GM12891 (cell line): ENCODE measurements at regions not wholly inside any gene's neighbourhood (a gene's known extent, or its start where the extent isn't known, plus 50 kb on each side); places are given as distances from the start of the nearest gene placed in this dataset.

Source experiments
- DNase-seq: peaks from one replicate; pipeline ENCODE4 v3.0.0; 2011; ENCODE audit warnings: low spot score; ENCODE audit not compliant: insufficient read length
- FAIRE-seq: peaks from 2 replicates; lab custom pipeline; 2011; peaks lifted over from hg19 to GRCh38; lab: Jason Lieb, UNC
- PAX5 ChIP-seq: IDR thresholded peaks from 2 replicates; pipeline ENCODE4 v1.6.1; 2011; ENCODE audit warnings: low read length, moderate library complexity, mild to moderate bottlenecking; ENCODE audit not compliant: insufficient read depth, severe bottlenecking
- POLR2A ChIP-seq: IDR thresholded peaks from 2 replicates; pipeline ENCODE4 v1.6.1; 2011; ENCODE audit warnings: low read depth, low read length, control low read depth
- POLR2AphosphoS5 ChIP-seq: IDR thresholded peaks from 2 replicates; pipeline ENCODE4 v1.6.1; 2011; ENCODE audit warnings: low read depth, low read length, control low read depth
- POU2F2 ChIP-seq: IDR thresholded peaks from 2 replicates; pipeline ENCODE4 v1.6.1; 2011; ENCODE audit warnings: low read depth, mild to moderate bottlenecking, control low read depth, low read length, moderate library complexity
- SPI1 ChIP-seq: IDR thresholded peaks from 2 replicates; pipeline ENCODE4 v1.6.1; 2011; ENCODE audit warnings: low read depth, low read length, control low read depth
- TAF1 ChIP-seq: IDR thresholded peaks from 2 replicates; pipeline ENCODE4 v1.6.1; 2011; ENCODE audit warnings: low read depth, low read length, control low read depth

DNA sequence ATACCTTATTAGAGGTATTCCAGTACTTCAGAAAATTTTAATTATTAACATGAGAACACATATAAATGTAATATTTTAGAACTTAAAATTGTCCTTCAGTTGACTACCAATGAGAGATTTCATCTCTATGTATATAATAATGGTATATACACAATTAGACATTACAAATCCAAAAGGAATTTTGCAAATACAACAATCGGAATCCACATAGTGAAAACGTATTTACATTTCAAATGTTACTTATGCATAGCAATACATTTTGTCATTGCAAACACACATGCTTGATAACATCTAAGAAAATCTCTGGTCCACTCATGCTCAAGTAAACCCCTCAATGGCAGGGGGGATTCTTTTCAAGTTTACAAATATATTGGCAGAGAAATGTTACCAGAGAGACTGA, 2345.2 kb downstream of the PCDH9 start:
- no peak for TF ChIP-seq POU2F2
- no peak for TF ChIP-seq POLR2A
- TF ChIP-seq SPI1: no peak
- TF ChIP-seq PAX5: no peak
- TF ChIP-seq POLR2AphosphoS5: no peak
- TF ChIP-seq TAF1: no peak
- no peak for DNase-seq
- FAIRE-seq: no peak

DNA sequence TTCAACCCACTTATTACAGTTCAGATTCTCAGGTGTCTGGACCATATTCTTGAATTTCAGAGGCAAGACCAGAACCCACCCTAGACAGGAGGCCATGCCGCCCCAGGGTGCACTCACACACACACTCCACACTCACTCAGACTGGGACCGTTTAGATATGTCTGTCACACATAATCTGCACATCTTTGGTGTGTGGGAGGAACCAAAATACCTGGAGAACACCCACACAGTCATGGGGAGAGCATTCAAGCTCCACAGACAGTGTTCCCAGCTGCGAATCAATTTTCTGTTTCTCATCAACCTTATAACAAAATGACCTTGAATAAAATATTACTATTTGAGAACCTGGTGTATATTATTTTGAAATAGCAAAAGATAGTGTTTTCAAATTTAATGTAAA, 2353.0 kb downstream of the PCDH9 start:
- DNase-seq (no peak), FAIRE-seq (no peak)
- TF ChIP-seq POLR2AphosphoS5: no peak
- no peak for TF ChIP-seq SPI1

DNA sequence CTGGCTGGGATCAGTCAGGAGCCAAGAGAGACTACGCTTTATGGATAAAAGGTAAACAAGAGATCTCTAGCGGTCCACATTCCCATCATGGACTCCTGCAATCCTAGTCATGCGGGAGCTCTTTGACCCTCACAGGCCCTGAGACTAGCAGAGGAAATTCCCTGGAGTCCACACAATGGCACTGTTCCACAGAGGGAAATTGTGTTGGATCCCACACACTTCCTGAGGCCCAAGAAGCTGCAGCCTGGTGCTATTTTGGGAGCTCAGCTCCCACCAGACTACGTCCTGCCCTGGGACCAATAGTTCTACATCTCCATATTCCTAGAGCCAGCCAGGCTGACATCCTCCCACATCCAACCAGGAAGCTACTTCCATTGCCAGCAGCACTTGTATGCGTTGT, 2358.4 kb downstream of the PCDH9 start:
- DNase-seq (no peak), FAIRE-seq (no peak)
- TF ChIP-seq POLR2AphosphoS5 (no peak), POU2F2 (no peak), SPI1 (no peak), PAX5 (no peak), TAF1 (no peak), POLR2A (no peak)

DNA sequence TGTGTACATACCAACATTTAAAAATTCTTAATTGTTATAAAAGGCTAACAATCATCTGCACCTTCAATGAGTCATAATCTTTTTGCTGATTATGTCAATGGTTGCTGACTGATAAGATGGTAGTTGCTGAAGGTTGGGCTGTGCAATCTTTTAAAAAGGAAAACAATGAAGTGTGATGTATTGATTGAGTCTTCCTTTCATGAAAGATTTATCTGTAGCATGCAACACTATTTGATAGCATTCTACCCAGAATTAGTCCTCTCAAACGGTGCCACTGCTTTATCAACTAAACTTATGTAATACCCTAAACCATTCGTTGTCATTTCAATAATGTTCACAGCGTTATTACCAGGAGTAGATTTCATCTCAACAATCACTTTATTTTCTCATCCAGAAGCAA, 2360.6 kb downstream of the PCDH9 start:
- no peak for FAIRE-seq
- DNase-seq: no peak
- TF ChIP-seq SPI1 (no peak), TAF1 (no peak), POU2F2 (no peak), POLR2A (no peak), POLR2AphosphoS5 (no peak)

DNA sequence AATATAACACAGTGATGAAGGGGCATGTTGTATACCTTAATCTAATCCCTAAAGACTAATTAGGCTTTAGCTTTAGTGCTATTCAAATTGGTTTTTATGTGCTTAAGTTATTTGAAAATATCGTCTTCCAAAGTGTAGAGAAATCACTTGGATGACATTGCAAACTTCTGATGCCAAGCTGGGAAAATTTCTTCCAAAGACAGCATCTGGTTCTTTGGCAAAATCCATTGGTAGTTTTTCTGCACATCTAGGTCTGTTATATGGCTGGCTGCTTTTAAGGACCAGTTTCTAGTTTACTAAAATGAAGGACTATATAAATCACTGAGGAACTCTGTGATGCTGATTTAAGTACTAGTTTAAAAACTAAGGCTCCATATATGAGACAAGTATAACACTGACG, 2362.3 kb downstream of the PCDH9 start:
- no peak for DNase-seq
- no peak for FAIRE-seq
- TF ChIP-seq POU2F2: no peak
- no peak for TF ChIP-seq SPI1
- TF ChIP-seq TAF1: no peak
- TF ChIP-seq POLR2AphosphoS5: no peak
- TF ChIP-seq POLR2A: no peak
- TF ChIP-seq PAX5: no peak

DNA sequence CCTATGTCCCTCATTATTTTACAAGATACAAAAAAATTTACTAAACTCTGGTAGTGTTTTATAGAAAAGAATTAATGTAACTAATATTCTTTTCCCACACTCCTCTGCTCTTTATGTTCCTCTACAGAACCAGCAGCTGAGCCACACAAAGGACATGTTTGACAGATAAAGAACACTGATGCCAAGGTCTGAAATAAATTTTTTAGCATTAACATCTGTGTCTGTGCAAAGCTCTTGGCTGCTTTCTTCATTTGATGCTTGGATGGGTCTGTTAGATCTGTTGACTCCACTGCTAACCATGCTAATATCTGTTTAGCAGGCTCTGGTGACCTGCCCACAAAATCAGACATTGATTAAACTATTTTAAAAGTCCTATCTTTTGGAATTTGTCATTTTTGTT, 2363.8 kb downstream of the PCDH9 start:
- TF ChIP-seq POLR2AphosphoS5: no peak
- TF ChIP-seq TAF1: no peak
- TF ChIP-seq PAX5: no peak
- TF ChIP-seq SPI1: no peak
- FAIRE-seq (no peak), DNase-seq (no peak)

DNA sequence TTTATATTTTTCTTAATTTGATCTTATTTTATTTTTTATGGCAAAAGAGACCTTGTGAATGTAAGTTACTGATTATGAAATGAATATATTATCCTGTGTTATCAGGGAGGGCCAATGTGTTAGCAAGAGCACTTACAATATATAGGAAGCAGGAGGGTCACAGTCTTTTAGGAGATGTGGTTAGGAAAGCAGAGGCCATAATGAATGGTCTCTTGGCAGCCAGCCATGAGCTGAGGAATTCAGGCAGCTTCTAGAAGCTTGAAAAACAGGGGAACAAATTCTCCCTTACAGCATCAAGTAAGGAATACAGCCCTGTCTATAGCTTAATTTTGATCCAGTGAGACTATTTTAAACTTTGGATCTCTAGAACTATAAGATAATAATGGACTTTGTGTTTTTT, 2374.6 kb downstream of the PCDH9 start:
- DNase-seq (no peak), FAIRE-seq (no peak)
- TF ChIP-seq POLR2A: no peak
- TF ChIP-seq PAX5: no peak
- TF ChIP-seq SPI1: no peak
- no peak for TF ChIP-seq POU2F2
- TF ChIP-seq TAF1: no peak
- no peak for TF ChIP-seq POLR2AphosphoS5

DNA sequence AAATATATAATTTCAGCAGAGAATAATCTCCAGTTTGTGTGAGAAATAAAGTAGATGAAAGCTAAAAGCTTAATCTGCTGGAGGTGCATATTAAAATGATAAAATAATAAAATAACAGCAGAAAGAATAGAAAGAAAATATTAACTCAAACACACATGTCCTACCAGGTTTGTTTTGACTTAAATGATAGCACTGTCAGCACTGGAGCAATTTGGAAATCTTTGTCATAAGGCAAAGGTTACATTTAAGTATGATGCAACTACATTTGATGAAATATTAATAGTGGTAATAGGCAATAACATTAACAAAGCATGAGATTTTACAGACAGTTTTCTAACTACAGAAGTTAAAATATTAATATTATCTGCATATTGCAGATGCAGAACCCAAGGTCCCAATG, 2380.1 kb downstream of the PCDH9 start:
- TF ChIP-seq TAF1 (no peak), POLR2AphosphoS5 (no peak), SPI1 (no peak), PAX5 (no peak), POU2F2 (no peak), POLR2A (no peak)
- no peak for DNase-seq
- FAIRE-seq: no peak

DNA sequence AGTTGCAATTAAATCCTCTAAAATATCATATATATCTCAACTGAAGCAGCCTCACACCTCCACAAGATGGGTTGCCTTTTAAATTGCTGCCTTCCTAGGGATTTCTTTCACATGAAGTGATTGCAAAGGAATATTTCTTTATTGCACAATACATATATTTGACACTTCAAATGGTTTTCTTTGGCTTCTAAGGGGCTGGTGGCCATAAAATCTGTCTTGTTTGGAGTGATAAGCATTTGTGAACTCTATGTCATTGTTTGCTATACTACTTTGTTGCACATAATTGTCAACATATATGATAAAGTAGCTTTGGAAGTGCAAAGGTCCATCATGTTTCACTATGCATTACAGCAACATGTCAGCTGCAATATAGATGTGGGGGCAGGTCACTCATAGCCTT, 2380.9 kb downstream of the PCDH9 start:
- TF ChIP-seq POLR2AphosphoS5 (no peak), POU2F2 (no peak), SPI1 (no peak), POLR2A (no peak)
- DNase-seq: no peak
- no peak for FAIRE-seq

DNA sequence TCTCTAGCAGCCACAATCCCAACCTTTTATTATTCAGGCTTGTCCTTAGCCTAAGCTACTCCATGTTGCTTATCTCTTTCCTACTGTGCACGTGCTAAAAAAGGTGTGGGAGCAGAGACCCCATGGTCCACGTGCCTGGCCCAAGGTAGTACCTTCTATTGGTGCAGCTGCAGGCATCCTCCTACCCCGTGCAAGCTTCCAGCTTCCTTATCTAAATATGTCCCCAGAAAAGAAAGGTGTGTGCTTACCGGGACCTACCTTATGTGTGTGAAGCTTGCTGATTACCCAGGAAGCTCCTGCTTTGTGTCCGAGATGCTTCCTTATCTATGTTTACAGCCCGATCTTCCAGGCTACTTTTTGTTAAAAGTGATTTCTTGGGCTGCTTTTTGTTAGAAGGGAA, 2382.4 kb downstream of the PCDH9 start:
- TF ChIP-seq POU2F2 (no peak), TAF1 (no peak), PAX5 (no peak), POLR2AphosphoS5 (no peak), SPI1 (no peak), POLR2A (no peak)
- no peak for FAIRE-seq

DNA sequence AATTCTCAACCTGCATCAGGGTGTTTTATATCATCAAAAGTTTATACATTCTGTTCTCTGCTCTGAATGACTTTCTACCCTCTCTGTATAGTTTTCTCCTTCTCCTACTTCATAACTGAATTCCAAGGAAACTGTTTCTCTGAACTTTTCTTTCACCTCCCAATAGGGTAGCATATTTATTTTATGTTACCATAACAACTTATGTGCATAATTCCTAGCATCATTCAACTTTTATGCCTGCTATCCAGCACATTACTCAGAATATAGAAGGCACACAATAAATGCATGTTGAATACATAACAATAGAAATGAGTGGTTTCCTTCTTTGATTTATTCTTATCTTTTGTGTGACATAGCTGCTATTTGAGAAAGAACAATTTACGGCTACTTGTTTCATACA, 2385.0 kb downstream of the PCDH9 start:
- no peak for FAIRE-seq
- TF ChIP-seq TAF1: no peak
- TF ChIP-seq POLR2A: no peak
- no peak for TF ChIP-seq POU2F2
- no peak for TF ChIP-seq SPI1
- no peak for TF ChIP-seq PAX5
- no peak for TF ChIP-seq POLR2AphosphoS5
- DNase-seq: no peak

More for the DNA sequence above, 2382.4 kb downstream of the PCDH9 start:
- DNase-seq: no peak
